ENCODE measurements at regions not wholly inside any gene's neighbourhood (a gene's known extent, or its start where the extent isn't known, plus 50 kb on each side); places are given as distances from the start of the nearest gene placed in this dataset.

DNA sequence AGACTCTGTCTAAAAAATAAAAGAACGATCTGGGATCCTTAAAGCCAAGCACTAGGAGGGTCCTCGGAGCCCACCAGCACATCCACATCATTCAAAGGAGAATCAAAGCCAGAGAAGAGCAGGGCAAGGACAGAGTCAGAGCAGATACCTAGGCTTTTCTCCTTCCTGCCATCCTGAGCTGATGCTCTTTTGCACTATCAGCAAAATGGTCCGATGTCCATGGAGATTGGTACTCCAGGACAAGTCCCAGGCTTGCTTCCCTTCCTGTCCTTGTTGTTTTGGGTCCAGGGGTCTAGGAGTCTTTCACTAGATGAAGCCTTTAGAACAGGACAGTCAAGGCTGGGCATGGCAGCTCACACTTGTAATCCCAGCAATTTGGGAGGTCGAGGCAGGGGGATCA, 58.0 kb upstream of the ELN start:
- Histone ChIP-seq H3K27me3 (no peaks in the 10 kb centered on the region), H3K4me3 (no peak overlapping the region), H3K4me1 (peaks cover 4% of the 10 kb centered on the region), H3K27ac (no peak overlapping the region), H3K9me3 (no peaks in the 10 kb centered on the region), H3K36me3 (no peaks in the 10 kb centered on the region)
- no peak for DNase-seq (ENCODE audit: extremely low spot score in 2 of 2)
- TF ChIP-seq POLR2A (IDR thresholded peaks at IDR 0.05): no peak
- TF ChIP-seq POLR2AphosphoS5 (IDR thresholded peaks at IDR 0.05; ENCODE audit: insufficient read depth in 1 of 2, low read depth in 1 of 2): no peak
- no peak for TF ChIP-seq CTCF (IDR thresholded peaks at IDR 0.05)
- intact Hi-C loops (cut with DNase I): no loop called here

DNA sequence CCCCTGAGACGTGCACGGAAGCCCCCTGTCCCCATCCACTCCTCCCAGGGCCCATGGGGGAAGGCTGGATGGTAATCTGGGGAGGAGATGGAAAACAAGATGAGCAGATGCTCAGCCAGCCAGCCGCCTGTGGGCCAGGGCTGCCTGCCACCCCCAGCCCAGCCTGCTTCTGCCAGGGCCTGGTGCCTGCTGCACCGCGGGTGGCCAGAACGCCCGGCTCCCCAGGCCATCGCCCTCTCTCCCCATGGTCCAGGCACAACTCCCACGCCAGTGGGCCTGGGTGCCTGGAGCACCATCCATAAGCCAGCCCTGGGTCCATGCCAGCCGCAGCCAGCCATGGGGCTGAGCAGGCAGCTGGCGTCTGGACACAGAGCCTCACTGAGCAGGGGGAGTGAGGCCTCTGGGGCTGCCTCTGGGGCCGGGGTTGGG, 57.2 kb upstream of the ELN start:
- Histone ChIP-seq H3K36me3 (no peaks in the 10 kb centered on the region), H3K27ac (no peak overlapping the region), H3K4me3 (no peak overlapping the region), H3K9me3 (no peaks in the 10 kb centered on the region), H3K27me3 (no peaks in the 10 kb centered on the region), H3K4me1 (peaks cover 4% of the 10 kb centered on the region)
- intact Hi-C loops (cut with DNase I): no loop called here
- no peak for TF ChIP-seq CTCF (IDR thresholded peaks at IDR 0.05)
- no peak for TF ChIP-seq POLR2AphosphoS5 (IDR thresholded peaks at IDR 0.05; ENCODE audit: insufficient read depth in 1 of 2, low read depth in 1 of 2)
- no peak for TF ChIP-seq POLR2A (IDR thresholded peaks at IDR 0.05)
- DNase-seq (ENCODE audit: extremely low spot score in 2 of 2): no peak

GRCh38 chr7:73971322-73971703, 56.7 kb upstream of the ELN start:
- intact Hi-C loops (cut with DNase I): no loop called here
- H3K36me3 ChIP-seq: no peaks in the 10 kb centered on the region
- no peak for DNase-seq (ENCODE audit: extremely low spot score in 2 of 2)
- H3K27me3 ChIP-seq: no peaks in the 10 kb centered on the region
- H3K4me1 ChIP-seq: peaks cover 4% of the 10 kb centered on the region
- no peak overlapping the region for H3K27ac ChIP-seq
- no peak for TF ChIP-seq POLR2A (IDR thresholded peaks at IDR 0.05)
- TF ChIP-seq CTCF (IDR thresholded peaks at IDR 0.05): no peak
- TF ChIP-seq POLR2AphosphoS5 (IDR thresholded peaks at IDR 0.05; ENCODE audit: insufficient read depth in 1 of 2, low read depth in 1 of 2): no peak
- H3K4me3 ChIP-seq: no peak overlapping the region
- no peaks in the 10 kb centered on the region for H3K9me3 ChIP-seq

DNA sequence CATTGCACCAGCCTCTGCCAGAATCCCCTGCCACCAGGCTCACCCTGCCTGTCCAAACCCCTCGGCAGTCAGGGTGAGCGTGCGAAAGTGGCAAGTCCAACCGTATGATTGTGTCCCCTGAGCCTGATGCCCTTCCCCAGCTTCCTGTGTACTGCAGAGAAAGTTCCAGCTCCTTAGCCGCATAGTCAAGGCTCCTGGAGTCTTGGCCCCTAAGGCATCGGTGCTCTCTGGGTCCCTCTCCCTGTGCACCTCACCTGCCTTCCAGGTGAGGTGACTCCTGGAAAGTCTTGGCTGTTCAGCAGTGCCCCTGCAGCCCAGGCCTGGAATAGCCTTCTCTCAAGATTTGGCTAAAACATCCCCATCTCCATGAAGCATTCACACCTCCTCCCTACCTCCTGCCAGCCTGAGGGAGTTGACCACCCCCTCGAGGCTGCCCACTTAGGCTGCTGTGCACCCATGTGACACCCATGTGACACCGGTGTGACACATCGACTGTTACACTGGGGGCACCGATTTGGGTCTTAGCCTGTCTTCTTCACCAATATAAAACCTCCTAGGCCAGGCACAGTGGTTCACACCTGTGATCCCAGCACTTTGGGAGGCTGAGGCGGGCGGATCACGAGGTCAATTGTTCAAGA, 56.1 kb upstream of the ELN start:
- TF ChIP-seq POLR2AphosphoS5 (IDR thresholded peaks at IDR 0.05; ENCODE audit: insufficient read depth in 1 of 2, low read depth in 1 of 2): no peak
- no peak for TF ChIP-seq CTCF (IDR thresholded peaks at IDR 0.05)
- TF ChIP-seq POLR2A (IDR thresholded peaks at IDR 0.05): no peak
- intact Hi-C loops (cut with DNase I): no loop called here
- Histone ChIP-seq H3K4me1 (peaks cover 4% of the 10 kb centered on the region), H3K27ac (no peak overlapping the region), H3K9me3 (no peaks in the 10 kb centered on the region), H3K27me3 (no peaks in the 10 kb centered on the region), H3K36me3 (no peaks in the 10 kb centered on the region), H3K4me3 (no peak overlapping the region)
- no peak for DNase-seq (ENCODE audit: extremely low spot score in 2 of 2)

GRCh38 chr7:73972614-73973013, 55.4 kb upstream of the ELN start:
- peaks cover 10% of the 10 kb centered on the region for H3K4me1 ChIP-seq
- DNase-seq (ENCODE audit: extremely low spot score in 2 of 2): no peak
- intact Hi-C loops (cut with DNase I): no loop called here

More at GRCh38 chr7:73972614-73973013, 55.4 kb upstream of the ELN start:
- no peaks in the 10 kb centered on the region for H3K36me3 ChIP-seq
- no peak overlapping the region for H3K27ac ChIP-seq
- no peaks in the 10 kb centered on the region for H3K27me3 ChIP-seq
- no peaks in the 10 kb centered on the region for H3K9me3 ChIP-seq
- TF ChIP-seq POLR2A (IDR thresholded peaks at IDR 0.05): no peak
- no peak for TF ChIP-seq CTCF (IDR thresholded peaks at IDR 0.05)
- TF ChIP-seq POLR2AphosphoS5 (IDR thresholded peaks at IDR 0.05; ENCODE audit: insufficient read depth in 1 of 2, low read depth in 1 of 2): no peak
- H3K4me3 ChIP-seq: no peak overlapping the region

All from vagina (tissue), 2 donors.